ENCODE measurements at regions not wholly inside any gene's neighbourhood (a gene's known extent, or its start where the extent isn't known, plus 50 kb on each side); places are given as distances from the start of the nearest gene placed in this dataset.

DNA sequence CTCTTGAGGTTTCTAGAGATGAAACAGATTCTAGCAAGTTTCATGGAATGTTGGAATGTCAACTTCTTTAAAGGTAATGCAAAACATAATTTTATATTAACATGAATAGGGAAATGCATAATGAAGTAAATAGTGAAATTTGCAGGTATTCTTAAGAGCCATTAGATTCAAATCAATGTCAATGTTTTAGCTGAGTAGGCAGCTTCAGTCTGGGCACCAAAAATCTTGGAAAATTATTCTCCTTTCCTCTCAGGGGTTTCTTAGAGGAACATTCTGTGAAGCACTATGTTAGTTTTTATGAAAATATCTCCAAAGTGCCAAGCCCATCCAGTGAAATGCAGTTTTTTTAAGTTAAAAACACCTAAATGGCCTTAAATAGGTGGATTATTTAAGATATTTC, 300.8 kb downstream of the PAX1 start:
- TF ChIP-seq, protein P1, sequence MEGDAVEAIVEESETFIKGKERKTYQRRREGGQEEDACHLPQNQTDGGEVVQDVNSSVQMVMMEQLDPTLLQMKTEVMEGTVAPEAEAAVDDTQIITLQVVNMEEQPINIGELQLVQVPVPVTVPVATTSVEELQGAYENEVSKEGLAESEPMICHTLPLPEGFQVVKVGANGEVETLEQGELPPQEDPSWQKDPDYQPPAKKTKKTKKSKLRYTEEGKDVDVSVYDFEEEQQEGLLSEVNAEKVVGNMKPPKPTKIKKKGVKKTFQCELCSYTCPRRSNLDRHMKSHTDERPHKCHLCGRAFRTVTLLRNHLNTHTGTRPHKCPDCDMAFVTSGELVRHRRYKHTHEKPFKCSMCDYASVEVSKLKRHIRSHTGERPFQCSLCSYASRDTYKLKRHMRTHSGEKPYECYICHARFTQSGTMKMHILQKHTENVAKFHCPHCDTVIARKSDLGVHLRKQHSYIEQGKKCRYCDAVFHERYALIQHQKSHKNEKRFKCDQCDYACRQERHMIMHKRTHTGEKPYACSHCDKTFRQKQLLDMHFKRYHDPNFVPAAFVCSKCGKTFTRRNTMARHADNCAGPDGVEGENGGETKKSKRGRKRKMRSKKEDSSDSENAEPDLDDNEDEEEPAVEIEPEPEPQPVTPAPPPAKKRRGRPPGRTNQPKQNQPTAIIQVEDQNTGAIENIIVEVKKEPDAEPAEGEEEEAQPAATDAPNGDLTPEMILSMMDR (IDR thresholded peaks at IDR 0.05; ENCODE audit: insufficient read depth, low read depth, low read length), result no peak
- TF ChIP-seq EZH2 (IDR thresholded peaks at IDR 0.05; ENCODE audit: insufficient read depth, low read length), result no peak

Data from astrocyte (in vitro differentiated cells and primary cell).